ENCODE measurements at regions not wholly inside any gene's neighbourhood (a gene's known extent, or its start where the extent isn't known, plus 50 kb on each side); places are given as distances from the start of the nearest gene placed in this dataset.

GRCh38 chr5:148923023-148923422, 96.6 kb downstream of the ADRB2 start:
- no peak overlapping the region for H3K27ac ChIP-seq (ENCODE audit: extremely low read length, insufficient read depth, low read length)
- ChIA-PET CTCF (ENCODE audit: low intra/inter-chr PET ratio, low total read pairs) (no interaction called here), POLR2A (no interaction called here)
- H3K9ac ChIP-seq (ENCODE audit: insufficient read depth, low read depth, low read length) = no peak overlapping the region
- H3K4me1 ChIP-seq (ENCODE audit: insufficient read depth, low read length) = no peaks in the 10 kb centered on the region
- no peak overlapping the region for H3K4me3 ChIP-seq (replicated peaks in 1 of 3; ENCODE audit: insufficient read depth in 1 of 3, low read depth in 2 of 3, low read length in 3 of 3)
- no peak for DNase-seq (ENCODE audit: low spot score)
- H3K79me2 ChIP-seq (ENCODE audit: insufficient read depth, low read length) = no peaks in the 10 kb centered on the region
- no peaks in the 10 kb centered on the region for H4K20me1 ChIP-seq (ENCODE audit: insufficient read depth, low read length)
- 29% methylated on average over 1 of the region's 1 CpG for WGBS (ENCODE audit: low lambda C conversion rate)
- in situ Hi-C loops (cut with HindIII; ENCODE audit: extremely low pct_ligation_motif_present, low pct_unique_long_range_greater_than_20kb) (no loop called here), intact Hi-C loops (cut with micrococcal nuclease; ENCODE audit: unreplicated experiment) (no loop called here)
- TF ChIP-seq ZUFSP (CRISPR knock-in tag; IDR thresholded peaks at IDR 0.05; ENCODE audit: borderline replicate concordance) = no peak
- no peak for TF ChIP-seq ZNF792 (CRISPR knock-in tag; IDR thresholded peaks at IDR 0.05)
- no peak for TF ChIP-seq RBM39 (IDR thresholded peaks at IDR 0.05; ENCODE audit: low read depth, low read length, poor library complexity, severe bottlenecking)
- TF ChIP-seq WIZ (CRISPR knock-in tag; IDR thresholded peaks at IDR 0.05) = no peak
- TF ChIP-seq ZNF605 (CRISPR knock-in tag; IDR thresholded peaks at IDR 0.05) = no peak
- no peak for TF ChIP-seq ZNF552 (CRISPR knock-in tag; IDR thresholded peaks at IDR 0.05; ENCODE audit: borderline replicate concordance)
- no peak for TF ChIP-seq THRA (CRISPR knock-in tag; IDR thresholded peaks at IDR 0.05; ENCODE audit: borderline replicate concordance)
- TF ChIP-seq KLF12 (CRISPR knock-in tag; IDR thresholded peaks at IDR 0.05; ENCODE audit: borderline replicate concordance) = no peak
- no peak for TF ChIP-seq NPAS2 (CRISPR knock-in tag; IDR thresholded peaks at IDR 0.05; ENCODE audit: borderline replicate concordance)
- no peak for TF ChIP-seq SMAD9 (CRISPR knock-in tag; IDR thresholded peaks at IDR 0.05)
- TF ChIP-seq SUZ12 (IDR thresholded peaks at IDR 0.05; ENCODE audit: low read depth, low read length) = no peak
- H3K9me3 ChIP-seq (ENCODE audit: low read length) = no peaks in the 10 kb centered on the region
- ATAC-seq = no peak
- no peaks in the 10 kb centered on the region for H3K36me3 ChIP-seq (replicated peaks in 1 of 2; ENCODE audit: control insufficient read depth in 1 of 2, insufficient read depth in 2 of 2, low read length in 2 of 2)
- H3K4me2 ChIP-seq (ENCODE audit: low read depth, low read length) = no peak overlapping the region
- H3K27me3 ChIP-seq (ENCODE audit: control insufficient read depth in 1 of 2, insufficient read depth in 2 of 2, low read length in 2 of 2) = no peaks in the 10 kb centered on the region; a peak in 1 of 5 replicates
- no peak overlapping the region for H2AFZ ChIP-seq (ENCODE audit: low read length)
- BruUV-seq (replicated peaks) = no TSS peak
- FAIRE-seq = no peak

Measured in HepG2 (cell line).